Transverse colon (tissue), 3 donors: ENCODE measurements at regions not wholly inside any gene's neighbourhood (a gene's known extent, or its start where the extent isn't known, plus 50 kb on each side); places are given as distances from the start of the nearest gene placed in this dataset.

ENCODE experiments used
- POLR2A ChIP-seq: fragments of 450-650 bp; IDR thresholded peaks from one replicate; pipeline ENCODE4 v1.6.1; 2016; ENCODE audit warnings: antibody characterized with exemption, mild to moderate bottlenecking, moderate library complexity
- TF ChIP-seq, protein P1 (sequence below), 5 experiments: fragments of 200-600 bp in 3 of 5; fragments of 450-650 bp in 2 of 5; sonication (generic) in 3 of 5; IDR thresholded peaks; 1 replicate in 2 of 5; 2 replicates in 3 of 5; pipeline ENCODE4 v1.5.1; 2016 to 2017; ENCODE audit warnings: antibody characterized with exemption in 5 of 5, inconsistent platforms in 3 of 5, mild to moderate bottlenecking in 2 of 5, moderate library complexity in 1 of 5

- no peak for TF ChIP-seq POLR2A
- TF ChIP-seq, protein P1, sequence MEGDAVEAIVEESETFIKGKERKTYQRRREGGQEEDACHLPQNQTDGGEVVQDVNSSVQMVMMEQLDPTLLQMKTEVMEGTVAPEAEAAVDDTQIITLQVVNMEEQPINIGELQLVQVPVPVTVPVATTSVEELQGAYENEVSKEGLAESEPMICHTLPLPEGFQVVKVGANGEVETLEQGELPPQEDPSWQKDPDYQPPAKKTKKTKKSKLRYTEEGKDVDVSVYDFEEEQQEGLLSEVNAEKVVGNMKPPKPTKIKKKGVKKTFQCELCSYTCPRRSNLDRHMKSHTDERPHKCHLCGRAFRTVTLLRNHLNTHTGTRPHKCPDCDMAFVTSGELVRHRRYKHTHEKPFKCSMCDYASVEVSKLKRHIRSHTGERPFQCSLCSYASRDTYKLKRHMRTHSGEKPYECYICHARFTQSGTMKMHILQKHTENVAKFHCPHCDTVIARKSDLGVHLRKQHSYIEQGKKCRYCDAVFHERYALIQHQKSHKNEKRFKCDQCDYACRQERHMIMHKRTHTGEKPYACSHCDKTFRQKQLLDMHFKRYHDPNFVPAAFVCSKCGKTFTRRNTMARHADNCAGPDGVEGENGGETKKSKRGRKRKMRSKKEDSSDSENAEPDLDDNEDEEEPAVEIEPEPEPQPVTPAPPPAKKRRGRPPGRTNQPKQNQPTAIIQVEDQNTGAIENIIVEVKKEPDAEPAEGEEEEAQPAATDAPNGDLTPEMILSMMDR (IDR thresholded peaks at IDR 0.05) = no peak
These were observed 470.1 kb upstream of the NR2F2 start for GRCh38 chr15:95860406-95860805.
